HepG2 (cell line): ENCODE measurements at regions not wholly inside any gene's neighbourhood (a gene's known extent, or its start where the extent isn't known, plus 50 kb on each side); places are given as distances from the start of the nearest gene placed in this dataset.

Experiments used
- ATAC-seq: fragments of 200-7000 bp; cut with Tn5 transposase; 3 replicates; pipeline ENCODE4 v1.9.1; 2020; ENCODE audit warnings: mild to moderate bottlenecking, moderate library complexity
- BruUV-seq: library from RNA; stranded (reverse); fragments of 400-500 nt; replicated peaks from 2 replicates; lab custom pipeline; 2021; lab: Mats Ljungman, UMichigan
- CTCF ChIA-PET: fragments of 300-600 bp; formaldehyde crosslinking; extraction: SDS; loops from one replicate; lab custom pipeline; 2021; ENCODE audit warnings: low total read pairs, inconsistent platforms, low intra/inter-chr PET ratio; lab: Yijun Ruan, JAX
- POLR2A ChIA-PET: fragments of 350-600 bp; sonication (Branson Sonifier 250); formaldehyde crosslinking; loops from one replicate; lab custom pipeline; 2020; ENCODE audit warnings: antibody characterized with exemption, inconsistent platforms; lab: Yijun Ruan, JAX
- DNase-seq: peaks from one replicate; pipeline ENCODE4 v3.0.0-alpha.2; 2015; ENCODE audit warnings: low spot score
- FAIRE-seq: peaks from 3 replicates; lab custom pipeline; 2011; peaks lifted over from hg19 to GRCh38; lab: Jason Lieb, UNC
- H2AFZ ChIP-seq: one replicate; pipeline ENCODE4 v1.6.1; 2011; ENCODE audit warnings: low read length, inconsistent platforms
- H3K27ac ChIP-seq: fragments of 300-600 bp; 3 replicates; pipeline ENCODE4 v1.8.0; 2011; ENCODE audit warnings: mixed run types, mild to moderate bottlenecking, mixed read lengths, low read length, inconsistent platforms; ENCODE audit not compliant: insufficient read depth; ENCODE audit errors: extremely low read length
- H3K27me3 ChIP-seq, 2 experiments: fragments of 200-600 bp in 1 of 2; 2 replicates in 1 of 2; 3 replicates in 1 of 2; pipeline versions ENCODE4 v1.6.0 to v1.8.0; 2011; ENCODE audit warnings: low read length in 2 of 2, mild to moderate bottlenecking in 2 of 2, moderate library complexity in 2 of 2, inconsistent platforms in 1 of 2; ENCODE audit not compliant: insufficient read depth in 2 of 2, control insufficient read depth in 1 of 2
- H3K36me3 ChIP-seq, 2 experiments: fragments of 200-600 bp in 1 of 2; replicated peaks in 1 of 2; 2 replicates in 1 of 2; 3 replicates in 1 of 2; pipeline versions ENCODE4 v1.5.1 to v1.8.0; 2011; ENCODE audit warnings: low read length in 2 of 2, inconsistent platforms in 1 of 2; ENCODE audit not compliant: insufficient read depth in 2 of 2, control insufficient read depth in 1 of 2
- H3K4me1 ChIP-seq: 2 replicates; pipeline ENCODE4 v1.5.1; 2012; ENCODE audit warnings: low read length, inconsistent platforms; ENCODE audit not compliant: insufficient read depth
- H3K4me2 ChIP-seq: 2 replicates; pipeline ENCODE4 v1.6.0; 2011; ENCODE audit warnings: low read depth, low read length, inconsistent platforms
- H3K4me3 ChIP-seq, 3 experiments: fragments of 200-600 bp in 1 of 3; sonication (generic), shearing (Covaris generic) in 1 of 3; replicated peaks in 1 of 3; 2 replicates each; pipeline ENCODE4 v1.5.1; 2011 to 2016; ENCODE audit warnings: low read length in 3 of 3, inconsistent platforms in 2 of 3, low read depth in 2 of 3, mild to moderate bottlenecking in 2 of 3, control low read depth in 1 of 3, mixed read lengths in 1 of 3; ENCODE audit not compliant: insufficient read depth in 1 of 3
- H3K79me2 ChIP-seq: one replicate; pipeline ENCODE4 v1.6.1; 2011; ENCODE audit warnings: low read length, inconsistent platforms; ENCODE audit not compliant: insufficient read depth
- H3K9ac ChIP-seq: 2 replicates; pipeline ENCODE4 v1.6.0; 2011; ENCODE audit warnings: mild to moderate bottlenecking, low read depth, low read length, inconsistent platforms; ENCODE audit not compliant: insufficient read depth
- H3K9me3 ChIP-seq: 2 replicates; pipeline ENCODE4 v1.5.1; 2012; ENCODE audit warnings: mild to moderate bottlenecking, low read length
- H4K20me1 ChIP-seq: 2 replicates; pipeline ENCODE4 v1.6.0; 2011; ENCODE audit warnings: inconsistent platforms, mild to moderate bottlenecking, low read length, moderate library complexity; ENCODE audit not compliant: insufficient read depth
- GTF2F1 ChIP-seq: fragments of 150-350 bp; IDR thresholded peaks from 2 replicates; pipeline ENCODE4 v1.6.1; 2014; ENCODE audit warnings: low read length
- MAFF ChIP-seq: IDR thresholded peaks from 2 replicates; pipeline ENCODE4 v1.6.1; 2011; ENCODE audit warnings: low read depth, low read length, improper control_type of control experiment
- MAFK ChIP-seq, 2 experiments: IDR thresholded peaks in 1 of 2; conservative IDR thresholded peaks in 1 of 2; 2 replicates each; pipeline ENCODE4 v1.6.1; 2011; ENCODE audit warnings: improper control_type of control experiment in 2 of 2, low read length in 2 of 2
- SKI ChIP-seq: fragments of 450-650 bp; IDR thresholded peaks from one replicate; pipeline ENCODE4 v1.6.1; 2018; ENCODE audit warnings: mild to moderate bottlenecking; ENCODE audit not compliant: partially characterized antibody
- TFDP1 ChIP-seq: IDR thresholded peaks from 2 replicates; pipeline ENCODE4 v1.6.1; 2016; ENCODE audit warnings: missing compliant biosample characterization, missing genetic modification reagents, borderline replicate concordance
- ZKSCAN5 ChIP-seq: sonication (generic); formaldehyde crosslinking; IDR thresholded peaks from 2 replicates; pipeline ENCODE4 v1.5.1; 2020; ENCODE audit warnings: mild to moderate bottlenecking, missing genetic modification reagents
- ZMYM3 ChIP-seq: sonication (generic); formaldehyde crosslinking; IDR thresholded peaks from 2 replicates; pipeline ENCODE4 v1.5.1; 2020; ENCODE audit warnings: mild to moderate bottlenecking, missing genetic modification reagents
- ZNF3 ChIP-seq: IDR thresholded peaks from 2 replicates; pipeline ENCODE4 v1.7.0; 2017; ENCODE audit warnings: inconsistent platforms
- WGBS: methylation state at CpG from one replicate; pipeline ENCODE4 v1.1.6; 2017; ENCODE audit warnings: low lambda C conversion rate; 5-methylcytosine and 5-hydroxymethylcytosine counted together
- in situ Hi-C: cut with HindIII; loops from 2 replicates; pipeline ENCODE4 v1.10.0; 2017; ENCODE audit warnings: low pct_unique_long_range_greater_than_20kb; ENCODE audit not compliant: extremely low pct_ligation_motif_present
- intact Hi-C: fragments of 100-400 bp; cut with micrococcal nuclease; formaldehyde crosslinking; loops from one replicate; pipeline ENCODE4 v1.10.0; 2022; ENCODE audit not compliant: unreplicated experiment

GRCh38 chr6:68575765-68576439 lies 59.2 kb upstream of the ADGRB3 start:
- POLR2A ChIA-PET: no interaction called here
- Histone ChIP-seq H3K27ac (no peak overlapping the region), H3K36me3 (no peaks in the 10 kb centered on the region), H3K4me1 (no peaks in the 10 kb centered on the region), H3K79me2 (no peaks in the 10 kb centered on the region), H4K20me1 (no peaks in the 10 kb centered on the region), H3K9me3 (no peaks in the 10 kb centered on the region), H3K9ac (no peak overlapping the region), H3K4me3 (no peak overlapping the region), H2AFZ (no peak overlapping the region), H3K4me2 (0 out of 2 replicates have a peak overlapping the region, but pooled peaks have one; percentile 15), H3K27me3 (no peaks in the 10 kb centered on the region)
- in situ Hi-C loops (no loop called here), intact Hi-C loops (no loop called here)
- BruUV-seq: no TSS peak
- DNase-seq (no peak), FAIRE-seq (no peak), ATAC-seq (peak; percentile 81)
- TF ChIP-seq TFDP1 (CRISPR knock-in tag) (no peak), ZKSCAN5 (CRISPR knock-in tag) (peak; percentile 90)
- 3% methylated on average over 5 of the region's 14 CpGs for WGBS
- CTCF ChIA-PET: no interaction called here

DNA sequence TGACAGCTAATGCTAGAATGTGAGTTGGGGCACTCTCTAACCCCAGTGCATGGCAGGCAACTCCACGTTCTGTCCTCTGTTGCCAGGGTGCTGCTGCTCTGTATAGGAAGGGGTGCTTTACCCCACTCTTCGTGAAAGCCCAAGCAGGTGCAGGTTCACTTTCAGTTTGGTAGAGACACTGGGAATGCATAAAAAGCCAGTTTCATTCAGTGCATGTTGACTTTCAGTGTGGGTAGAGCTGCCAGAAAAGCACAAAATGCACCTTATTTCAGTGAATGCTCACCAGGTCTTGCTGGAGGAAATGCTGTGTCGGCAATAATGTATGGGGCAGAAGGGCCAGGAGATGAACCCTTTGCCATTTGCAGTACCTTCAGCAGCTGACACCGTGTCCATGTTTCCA lies 62.1 kb upstream of the ADGRB3 start:
- WGBS: no CpG with 5 or more reads among the region's 4 CpGs
- Histone ChIP-seq H3K4me3 (no peak overlapping the region), H3K4me2 (no peak overlapping the region), H3K27ac (no peak overlapping the region), H3K36me3 (no peaks in the 10 kb centered on the region), H2AFZ (no peak overlapping the region), H3K9ac (no peak overlapping the region), H4K20me1 (no peaks in the 10 kb centered on the region), H3K4me1 (no peaks in the 10 kb centered on the region), H3K9me3 (no peaks in the 10 kb centered on the region), H3K79me2 (no peaks in the 10 kb centered on the region), H3K27me3 (no peaks in the 10 kb centered on the region)
- ATAC-seq: no peak
- ChIA-PET CTCF (no interaction called here), POLR2A (no interaction called here)
- TF ChIP-seq ZNF3 (no peak), MAFF (peak; percentile 82), SKI (no peak), ZMYM3 (CRISPR knock-in tag) (no peak), MAFK (conservative IDR thresholded peaks at IDR 0.05 in 1 of 2, IDR thresholded peaks at IDR 0.05 in 1 of 2; ENCODE audit: low read length in 2 of 2) (peak; percentile 86 to 91), GTF2F1 (no peak)
- BruUV-seq: no TSS peak
- in situ Hi-C loops: no loop called here
- no peak for DNase-seq
- no peak for FAIRE-seq
- intact Hi-C loops: no loop called here
